B cell (primary cell): ENCODE measurements at regions not wholly inside any gene's neighbourhood (a gene's known extent, or its start where the extent isn't known, plus 50 kb on each side); places are given as distances from the start of the nearest gene placed in this dataset.

ENCODE experiments used
- ATAC-seq: fragments of 200-7000 bp; cut with Tn5 transposase; one replicate; pipeline ENCODE4 v1.10.0; 2021; ENCODE audit warnings: low read depth, mild to moderate bottlenecking, moderate number of reproducible peaks, moderate library complexity
- CTCF ChIA-PET: fragments of 350-600 bp; sonication (Branson Sonifier 250); formaldehyde crosslinking; loops from one replicate; lab custom pipeline; 2021; ENCODE audit warnings: antibody characterized with exemption, inconsistent platforms; lab: Charles Lee
- POLR2A ChIA-PET: fragments of 350-600 bp; sonication (Branson Sonifier 250); formaldehyde crosslinking; loops from one replicate; lab custom pipeline; 2021; ENCODE audit warnings: antibody characterized with exemption; lab: Charles Lee
- DNase-seq: peaks from one replicate; pipeline ENCODE4 v3.0.0; 2013
- H2AFZ ChIP-seq: 2 replicates; pipeline ENCODE4 v1.6.1; 2012; ENCODE audit warnings: mild to moderate bottlenecking, low read depth, low read length; ENCODE audit not compliant: insufficient read depth, poor library complexity, severe bottlenecking
- H3K27ac ChIP-seq, 2 donors: 1 replicate in 1 of 2; 2 replicates in 1 of 2; pipeline ENCODE4 v1.5.1; 2012 to 2013; ENCODE audit warnings: low read length in 2 of 2, mild to moderate bottlenecking in 2 of 2, moderate library complexity in 1 of 2
- H3K27me3 ChIP-seq, 4 experiments: fragments of 200-600 bp in 1 of 4; sonication (generic) in 1 of 4; replicated peaks in 1 of 4; 1 replicate in 2 of 4; 2 replicates in 2 of 4; pipeline versions ENCODE4 v1.6.1 to v1.7.0; 2013 to 2016; ENCODE audit warnings: low read length in 3 of 4, mild to moderate bottlenecking in 2 of 4, mixed read lengths in 1 of 4, moderate library complexity in 1 of 4; ENCODE audit not compliant: insufficient read depth in 4 of 4, control insufficient read depth in 3 of 4; ENCODE audit errors: control extremely low read depth in 1 of 4
- H3K36me3 ChIP-seq, 2 experiments: replicated peaks in 1 of 2; 1 replicate in 1 of 2; 2 replicates in 1 of 2; pipeline versions ENCODE4 v1.6.1 to v1.7.1; 2013; ENCODE audit warnings: low read length in 1 of 2; ENCODE audit not compliant: insufficient read depth in 2 of 2, control insufficient read depth in 1 of 2; ENCODE audit errors: control extremely low read depth in 1 of 2, extremely low read depth in 1 of 2
- H3K4me1 ChIP-seq, 2 donors: fragments of 200-600 bp in 1 of 2; sonication (generic) in 1 of 2; 1 replicate in 1 of 2; 2 replicates in 1 of 2; pipeline versions ENCODE4 v1.5.1 to v1.6.1; 2013 to 2017; ENCODE audit warnings: low read length in 2 of 2; ENCODE audit not compliant: control insufficient read depth in 2 of 2, insufficient read depth in 2 of 2
- H3K4me2 ChIP-seq: replicated peaks from 2 replicates; pipeline ENCODE3; 2012; ENCODE audit warnings: mild to moderate bottlenecking, low read depth, low read length; ENCODE audit not compliant: poor library complexity, severe bottlenecking
- H3K4me3 ChIP-seq, 5 experiments: fragments of 200-600 bp in 1 of 5; sonication (generic) in 1 of 5; 1 replicate in 3 of 5; 2 replicates in 2 of 5; pipeline versions ENCODE4 v1.5.1 to v1.7.0; 2011 to 2016; ENCODE audit warnings: low read length in 4 of 5, mild to moderate bottlenecking in 4 of 5, low read depth in 2 of 5, control low read depth in 1 of 5, moderate library complexity in 1 of 5; ENCODE audit not compliant: insufficient read depth in 1 of 5; ENCODE audit errors: control extremely low read depth in 1 of 5, extremely low read depth in 1 of 5
- H3K79me2 ChIP-seq: fragments of 200-600 bp; sonication (generic); one replicate; pipeline ENCODE4 v1.6.0; 2016; ENCODE audit warnings: low read length; ENCODE audit not compliant: control insufficient read depth, insufficient read depth
- H3K9ac ChIP-seq: fragments of 200-600 bp; sonication (generic); 2 replicates; pipeline ENCODE4 v1.6.1; 2017; ENCODE audit warnings: mild to moderate bottlenecking, low read length, moderate library complexity
- H3K9me3 ChIP-seq, 3 donors: one replicate each; pipeline versions ENCODE4 v1.6.1 to v1.7.1; 2013; ENCODE audit warnings: low read length in 2 of 3; ENCODE audit not compliant: control insufficient read depth in 2 of 3, insufficient read depth in 1 of 3; ENCODE audit errors: control extremely low read depth in 1 of 3
- H4K20me1 ChIP-seq: 2 replicates; pipeline ENCODE4 v1.6.0; 2012; ENCODE audit warnings: mild to moderate bottlenecking, low read length; ENCODE audit not compliant: insufficient read depth, control insufficient read depth, poor library complexity, severe bottlenecking
- H3K27ac Mint-ChIP-seq: one replicate; pipeline ENCODE4 v1.8.0; 2021; ENCODE audit warnings: mixed read lengths
- H3K27me3 Mint-ChIP-seq: one replicate; pipeline ENCODE4 v1.8.0; 2021; ENCODE audit warnings: mixed read lengths
- H3K4me1 Mint-ChIP-seq: one replicate; pipeline ENCODE4 v1.8.0; 2021; ENCODE audit warnings: mixed read lengths
- H3K4me3 Mint-ChIP-seq: one replicate; pipeline ENCODE4 v1.8.0; 2021; ENCODE audit warnings: mixed read lengths
- H3K9me3 Mint-ChIP-seq: one replicate; pipeline ENCODE4 v1.8.0; 2022; ENCODE audit warnings: mixed read lengths; ENCODE audit not compliant: insufficient read depth
- CTCF ChIP-seq: fragments of 200-600 bp; IDR thresholded peaks from one replicate; pipeline ENCODE4 v1.8.0; 2022; ENCODE audit warnings: antibody characterized with exemption, mild to moderate bottlenecking
- EZH2 ChIP-seq: IDR thresholded peaks from 2 replicates; pipeline ENCODE4 v1.6.1; 2012; ENCODE audit warnings: borderline replicate concordance, low read depth, mild to moderate bottlenecking, moderate library complexity, low read length; ENCODE audit not compliant: insufficient read depth, poor library complexity, severe bottlenecking
- WGBS: methylation state at CpG from one replicate; pipeline ENCODE4 v1.1.5; 2013; ENCODE audit warnings: missing lambda C conversion rate; ENCODE audit not compliant: insufficient coverage; 5-methylcytosine and 5-hydroxymethylcytosine counted together
- intact Hi-C: fragments of 100-400 bp; cut with micrococcal nuclease; formaldehyde crosslinking; loops from one replicate; pipeline ENCODE4 v1.10.0; 2022

- intact Hi-C loops, result no loop called here
- Mint-ChIP-seq H3K27me3 (peaks cover 4% of the 10 kb centered on the region), H3K9me3 (peaks cover 8% of the 10 kb centered on the region), H3K4me1 (peaks cover 15% of the 10 kb centered on the region), H3K4me3 (no peak overlapping the region), H3K27ac (no peak overlapping the region)
- no CpG with 5 or more reads among the region's 2 CpGs for WGBS
- ChIA-PET CTCF (no interaction called here), POLR2A (no interaction called here)
- Histone ChIP-seq H2AFZ (no peak overlapping the region), H4K20me1 (no peaks in the 10 kb centered on the region), H3K4me2 (no peak overlapping the region), H3K27ac (no peak overlapping the region), H3K9me3 (peaks cover 0 to 3% (median 0%) of the 10 kb centered on the region in 3 donors), H3K4me1 (peaks cover 4 to 9% of the 10 kb centered on the region in 2 donors), H3K27me3 (no peaks in the 10 kb centered on the region), H3K36me3 (no peaks in the 10 kb centered on the region), H3K9ac (no peak overlapping the region), H3K79me2 (no peaks in the 10 kb centered on the region), H3K4me3 (no peak overlapping the region)
- DNase-seq (no peak), ATAC-seq (no peak)
- TF ChIP-seq EZH2, result no peak
- no peak for TF ChIP-seq CTCF
Measured at GRCh38 chr6:141551318-141551717, 581.4 kb upstream of the GJE1 start.

GRCh38 chr6:141550471-141550870 lies 582.3 kb upstream of the GJE1 start:
- Mint-ChIP-seq H3K9me3 (peaks cover 8% of the 10 kb centered on the region), H3K27me3 (peaks cover 4% of the 10 kb centered on the region), H3K27ac (no peak overlapping the region), H3K4me3 (no peak overlapping the region), H3K4me1 (peaks cover 15% of the 10 kb centered on the region)
- H3K79me2 ChIP-seq, result no peaks in the 10 kb centered on the region
- H3K4me1 ChIP-seq, result peaks cover 4 to 9% of the 10 kb centered on the region in 2 donors
- no peak overlapping the region for H3K9ac ChIP-seq
- H3K9me3 ChIP-seq, result peaks cover 0 to 3% (median 0%) of the 10 kb centered on the region in 3 donors
- no peak overlapping the region for H3K27ac ChIP-seq
- no peaks in the 10 kb centered on the region for H3K36me3 ChIP-seq
- no CpG with 5 or more reads among the region's 1 CpG for WGBS
- TF ChIP-seq CTCF (no peak), EZH2 (no peak)
- no peak overlapping the region for H2AFZ ChIP-seq
- H3K27me3 ChIP-seq, result no peaks in the 10 kb centered on the region
- no peak for DNase-seq
- H3K4me2 ChIP-seq, result no peak overlapping the region
- H3K4me3 ChIP-seq, result no peak overlapping the region
- no peak for ATAC-seq
- no peaks in the 10 kb centered on the region for H4K20me1 ChIP-seq
- ChIA-PET POLR2A (no interaction called here), CTCF (no interaction called here)
- intact Hi-C loops, result no loop called here
